Stimulated activated CD4-positive, alpha-beta T cell treated with anti-CD3 and anti-CD28 coated beads, Interleukin-12 subunit alpha, Interleukin-12 subunit beta, amount 100 ng/mL, for 48 hours (primary cell): ENCODE measurements at regions not wholly inside any gene's neighbourhood (a gene's known extent, or its start where the extent isn't known, plus 50 kb on each side); places are given as distances from the start of the nearest gene placed in this dataset.

ENCODE experiments used
- DNase-seq, 3 donors: peaks; one replicate each; pipeline ENCODE4 v3.0.0-alpha.2; 2020; ENCODE audit warnings: low read depth in 2 of 3, low spot score in 1 of 3

GRCh38 chr18:39667905-39668304 lies 2102.3 kb upstream of the CELF4 start:
- no peak for DNase-seq

GRCh38 chr18:39666541-39666940 lies 2100.9 kb upstream of the CELF4 start:
- no peak for DNase-seq

GRCh38 chr18:39661856-39662366 lies 2096.3 kb upstream of the CELF4 start:
- no peak for DNase-seq

- no peak for DNase-seq
These were observed 2094.5 kb upstream of the CELF4 start for GRCh38 chr18:39660141-39660540.

- DNase-seq: no peak
These were observed 2089.7 kb upstream of the CELF4 start for GRCh38 chr18:39655341-39655740.

GRCh38 chr18:39653221-39653620 lies 2087.6 kb upstream of the CELF4 start:
- DNase-seq: no peak

GRCh38 chr18:39648616-39649015 lies 2083.0 kb upstream of the CELF4 start:
- DNase-seq: no peak

- DNase-seq: no peak
These were observed 2082.3 kb upstream of the CELF4 start for GRCh38 chr18:39647627-39648534.

GRCh38 chr18:39638224-39638623 lies 2072.6 kb upstream of the CELF4 start:
- no peak for DNase-seq

GRCh38 chr18:39636931-39637330 lies 2071.3 kb upstream of the CELF4 start:
- DNase-seq: no peak

GRCh38 chr18:39635966-39636365 lies 2070.4 kb upstream of the CELF4 start:
- no peak for DNase-seq

GRCh38 chr18:39635192-39635591 lies 2069.6 kb upstream of the CELF4 start:
- no peak for DNase-seq

- no peak for DNase-seq
These were observed 2062.3 kb upstream of the CELF4 start for GRCh38 chr18:39627936-39628335.

GRCh38 chr18:39624961-39625360 lies 2059.4 kb upstream of the CELF4 start:
- no peak for DNase-seq

GRCh38 chr18:39622431-39622830 lies 2056.8 kb upstream of the CELF4 start:
- no peak for DNase-seq

- DNase-seq: no peak
These were observed 2055.1 kb upstream of the CELF4 start for GRCh38 chr18:39620551-39621168.

- no peak for DNase-seq
These were observed 2052.8 kb upstream of the CELF4 start for GRCh38 chr18:39618265-39619003.

- DNase-seq: no peak
These were observed 2045.9 kb upstream of the CELF4 start for GRCh38 chr18:39611381-39612100.

- DNase-seq: no peak
These were observed 2041.4 kb upstream of the CELF4 start for GRCh38 chr18:39607034-39607433.

GRCh38 chr18:39604836-39605235 lies 2039.2 kb upstream of the CELF4 start:
- DNase-seq: no peak

- DNase-seq: no peak
These were observed 2036.5 kb upstream of the CELF4 start for GRCh38 chr18:39602131-39602530.
